NOMO-1 treated with DMSO at 0.1 percent for 48 hours (cell line): ENCODE measurements at regions not wholly inside any gene's neighbourhood (a gene's known extent, or its start where the extent isn't known, plus 50 kb on each side); places are given as distances from the start of the nearest gene placed in this dataset.

Source experiments
- DNase-seq: peaks from one replicate; lab custom pipeline; 2025; ENCODE audit not compliant: unreplicated experiment; lab: John Stamatoyannopoulos, UW

GRCh38 chr10:6778992-6779701 lies 199.1 kb upstream of the PRKCQ start:
- DNase-seq, result no peak

- no peak for DNase-seq
Measured at GRCh38 chr10:6776170-6776569, 196.1 kb upstream of the PRKCQ start.

- no peak for DNase-seq
Measured at GRCh38 chr10:6774406-6774805, 194.3 kb upstream of the PRKCQ start.

- DNase-seq, result no peak
Measured at GRCh38 chr10:6771331-6771730, 191.3 kb upstream of the PRKCQ start.

GRCh38 chr10:6770846-6771245 lies 190.8 kb upstream of the PRKCQ start:
- DNase-seq, result no peak

GRCh38 chr10:6769704-6770417 lies 189.8 kb upstream of the PRKCQ start:
- peak; percentile 44 for DNase-seq

GRCh38 chr10:6766131-6766801 lies 186.2 kb upstream of the PRKCQ start:
- no peak for DNase-seq

GRCh38 chr10:6763423-6763822 lies 183.3 kb upstream of the PRKCQ start:
- no peak for DNase-seq

- no peak for DNase-seq
Measured at GRCh38 chr10:6763001-6763400, 182.9 kb upstream of the PRKCQ start.

GRCh38 chr10:6759961-6760360 lies 179.9 kb upstream of the PRKCQ start:
- DNase-seq, result no peak

- peak; percentile 14 for DNase-seq
Measured at GRCh38 chr10:6757158-6757557, 177.1 kb upstream of the PRKCQ start.

- no peak for DNase-seq
Measured at GRCh38 chr10:6756716-6757115, 176.6 kb upstream of the PRKCQ start.

- no peak for DNase-seq
Measured at GRCh38 chr10:6755781-6756460, 175.8 kb upstream of the PRKCQ start.

- no peak for DNase-seq
Measured at GRCh38 chr10:6753644-6754043, 173.6 kb upstream of the PRKCQ start.

GRCh38 chr10:6751363-6751762 lies 171.3 kb upstream of the PRKCQ start:
- no peak for DNase-seq

- DNase-seq, result no peak
Measured at GRCh38 chr10:6748981-6749635, 169.0 kb upstream of the PRKCQ start.

GRCh38 chr10:6748029-6748428 lies 168.0 kb upstream of the PRKCQ start:
- DNase-seq, result no peak

GRCh38 chr10:6746782-6747181 lies 166.7 kb upstream of the PRKCQ start:
- DNase-seq, result no peak

- no peak for DNase-seq
Measured at GRCh38 chr10:6743291-6743849, 163.3 kb upstream of the PRKCQ start.

- DNase-seq, result peak; percentile 23
Measured at GRCh38 chr10:6741541-6741941, 161.5 kb upstream of the PRKCQ start.
